Colonic mucosa (tissue), 4 donors: ENCODE measurements at regions not wholly inside any gene's neighbourhood (a gene's known extent, or its start where the extent isn't known, plus 50 kb on each side); places are given as distances from the start of the nearest gene placed in this dataset.

ENCODE experiments used
- DNase-seq: peaks from one replicate; pipeline ENCODE4 v3.0.0-alpha.2; 2020
- H3K27ac ChIP-seq: fragments of 200-600 bp; one replicate; pipeline ENCODE4 v1.8.0; 2021
- H3K27me3 ChIP-seq: fragments of 200-600 bp; one replicate; pipeline ENCODE4 v1.8.0; 2021
- H3K36me3 ChIP-seq: fragments of 200-600 bp; one replicate; pipeline ENCODE4 v1.8.0; 2021
- H3K4me1 ChIP-seq: fragments of 200-600 bp; one replicate; pipeline ENCODE4 v1.8.0; 2021; ENCODE audit warnings: mild to moderate bottlenecking
- H3K4me3 ChIP-seq: fragments of 200-600 bp; one replicate; pipeline ENCODE4 v1.8.0; 2021
- H3K9ac ChIP-seq, 2 donors: one replicate each; pipeline ENCODE4 v1.7.0; 2013; ENCODE audit warnings: control low read depth in 2 of 2, low read depth in 2 of 2, low read length in 2 of 2
- H3K9me3 ChIP-seq: fragments of 200-600 bp; one replicate; pipeline ENCODE4 v1.8.0; 2021
- CTCF ChIP-seq: fragments of 200-600 bp; IDR thresholded peaks from one replicate; pipeline ENCODE4 v1.8.0; 2022; ENCODE audit warnings: antibody characterized with exemption, mild to moderate bottlenecking
- intact Hi-C: fragments of 100-400 bp; cut with DNase I; formaldehyde crosslinking; loops from one replicate; pipeline ENCODE4 v1.14.1; 2022
- donor health status: healthy.
- donor health status: DM: no; HTN: no; CAD: no.
- donor health status: DM: no; HTN: no; CAD: no.

- no peaks in the 10 kb centered on the region for H3K27me3 ChIP-seq
- no peak overlapping the region for H3K4me3 ChIP-seq
- intact Hi-C loops = no loop called here
- no peaks in the 10 kb centered on the region for H3K9me3 ChIP-seq
- no peak overlapping the region for H3K9ac ChIP-seq
- DNase-seq = no peak
- no peaks in the 10 kb centered on the region for H3K4me1 ChIP-seq
- no peak overlapping the region for H3K27ac ChIP-seq
- no peak for TF ChIP-seq CTCF
- H3K36me3 ChIP-seq = no peaks in the 10 kb centered on the region
These were observed 339.0 kb upstream of the KIF2A start for GRCh38 chr5:61966997-61967396.

GRCh38 chr5:61967681-61968080 is 338.3 kb upstream of the KIF2A start:
- Histone ChIP-seq H3K4me1 (no peaks in the 10 kb centered on the region), H3K9ac (no peak overlapping the region), H3K27me3 (no peaks in the 10 kb centered on the region), H3K36me3 (no peaks in the 10 kb centered on the region), H3K4me3 (no peak overlapping the region), H3K27ac (no peak overlapping the region), H3K9me3 (no peaks in the 10 kb centered on the region)
- intact Hi-C loops = no loop called here
- no peak for DNase-seq
- TF ChIP-seq CTCF = no peak

- Histone ChIP-seq H3K4me1 (no peaks in the 10 kb centered on the region), H3K4me3 (no peak overlapping the region), H3K9me3 (no peaks in the 10 kb centered on the region), H3K27me3 (no peaks in the 10 kb centered on the region), H3K9ac (no peak overlapping the region), H3K27ac (no peak overlapping the region), H3K36me3 (no peaks in the 10 kb centered on the region)
- no peak for TF ChIP-seq CTCF
- intact Hi-C loops = no loop called here
- no peak for DNase-seq
These were observed 336.7 kb upstream of the KIF2A start for GRCh38 chr5:61969347-61969746.

GRCh38 chr5:61969755-61970154 is 336.3 kb upstream of the KIF2A start:
- H3K9me3 ChIP-seq = no peaks in the 10 kb centered on the region
- intact Hi-C loops = no loop called here
- no peaks in the 10 kb centered on the region for H3K4me1 ChIP-seq
- no peak overlapping the region for H3K27ac ChIP-seq
- no peaks in the 10 kb centered on the region for H3K27me3 ChIP-seq
- TF ChIP-seq CTCF = no peak
- H3K9ac ChIP-seq = no peak overlapping the region
- no peak overlapping the region for H3K4me3 ChIP-seq
- H3K36me3 ChIP-seq = no peaks in the 10 kb centered on the region
- DNase-seq = no peak

- H3K36me3 ChIP-seq = no peaks in the 10 kb centered on the region
- H3K4me1 ChIP-seq = no peaks in the 10 kb centered on the region
- no peak overlapping the region for H3K9ac ChIP-seq
- no peaks in the 10 kb centered on the region for H3K27me3 ChIP-seq
- TF ChIP-seq CTCF = no peak
- no peak overlapping the region for H3K4me3 ChIP-seq
- intact Hi-C loops = no loop called here
- no peaks in the 10 kb centered on the region for H3K9me3 ChIP-seq
- DNase-seq = no peak
- no peak overlapping the region for H3K27ac ChIP-seq
These were observed 335.8 kb upstream of the KIF2A start for GRCh38 chr5:61970218-61970617.

- H3K4me1 ChIP-seq = no peaks in the 10 kb centered on the region
- no peaks in the 10 kb centered on the region for H3K36me3 ChIP-seq
- intact Hi-C loops = no loop called here
- H3K4me3 ChIP-seq = no peak overlapping the region
- no peak for TF ChIP-seq CTCF
- H3K27me3 ChIP-seq = no peaks in the 10 kb centered on the region
- no peak overlapping the region for H3K9ac ChIP-seq
- no peak overlapping the region for H3K27ac ChIP-seq
- DNase-seq = no peak
- no peaks in the 10 kb centered on the region for H3K9me3 ChIP-seq
These were observed 331.3 kb upstream of the KIF2A start for GRCh38 chr5:61974680-61975079.
